Astrocyte (in vitro differentiated cells and primary cell): ENCODE measurements at regions not wholly inside any gene's neighbourhood (a gene's known extent, or its start where the extent isn't known, plus 50 kb on each side); places are given as distances from the start of the nearest gene placed in this dataset.

Source experiments
- DNase-seq: peaks from one replicate; pipeline ENCODE4 v3.0.0-alpha.2; 2010; ENCODE audit warnings: low read depth
- FAIRE-seq: peaks from 2 replicates; lab custom pipeline; 2011; peaks lifted over from hg19 to GRCh38; lab: Jason Lieb, UNC
- H2AFZ ChIP-seq: 2 replicates; pipeline ENCODE4 v1.6.0; 2012; ENCODE audit warnings: low read depth, low read length, inconsistent platforms
- H3K27ac ChIP-seq: 2 replicates; pipeline ENCODE4 v1.5.1; 2011; ENCODE audit warnings: low read depth, low read length, inconsistent platforms
- H3K27me3 ChIP-seq: 2 replicates; pipeline ENCODE4 v1.6.0; 2011; ENCODE audit warnings: low read length, inconsistent platforms; ENCODE audit not compliant: insufficient read depth
- H3K36me3 ChIP-seq: 2 replicates; pipeline ENCODE4 v1.5.1; 2011; ENCODE audit warnings: low read length, inconsistent platforms; ENCODE audit not compliant: insufficient read depth
- H3K4me1 ChIP-seq: 2 replicates; pipeline ENCODE4 v1.5.1; 2011; ENCODE audit warnings: low read length, inconsistent platforms; ENCODE audit not compliant: insufficient read depth
- H3K4me2 ChIP-seq: 2 replicates; pipeline ENCODE4 v1.6.0; 2012; ENCODE audit warnings: low read length, inconsistent platforms
- H3K4me3 ChIP-seq: 2 replicates; pipeline ENCODE4 v1.5.1; 2011; ENCODE audit warnings: low read depth, mild to moderate bottlenecking, low read length, inconsistent platforms; ENCODE audit not compliant: insufficient read depth
- H3K79me2 ChIP-seq: 2 replicates; pipeline ENCODE4 v1.6.0; 2012; ENCODE audit warnings: mild to moderate bottlenecking, low read length, inconsistent platforms; ENCODE audit not compliant: insufficient read depth
- H3K9ac ChIP-seq: 2 replicates; pipeline ENCODE4 v1.6.0; 2012; ENCODE audit warnings: mild to moderate bottlenecking, low read length, inconsistent platforms
- H3K9me3 ChIP-seq: 2 replicates; pipeline ENCODE4 v1.5.1; 2012; ENCODE audit warnings: low read depth, mild to moderate bottlenecking, low read length, inconsistent platforms; ENCODE audit not compliant: insufficient read depth
- H4K20me1 ChIP-seq: 2 replicates; pipeline ENCODE4 v1.6.0; 2012; ENCODE audit warnings: low read length, inconsistent platforms; ENCODE audit not compliant: insufficient read depth
- H3K27ac Mint-ChIP-seq: one replicate; pipeline ENCODE4 v1.8.0; 2021; ENCODE audit warnings: mild to moderate bottlenecking, mixed read lengths; ENCODE audit not compliant: unreplicated experiment
- H3K27me3 Mint-ChIP-seq: one replicate; pipeline ENCODE4 v1.8.0; 2021; ENCODE audit warnings: low read depth, mixed read lengths; ENCODE audit not compliant: unreplicated experiment
- H3K36me3 Mint-ChIP-seq: one replicate; pipeline ENCODE4 v1.8.0; 2021; ENCODE audit warnings: low read depth, mixed read lengths; ENCODE audit not compliant: unreplicated experiment
- H3K4me1 Mint-ChIP-seq: one replicate; pipeline ENCODE4 v1.8.0; 2021; ENCODE audit warnings: low read depth, mixed read lengths; ENCODE audit not compliant: unreplicated experiment
- H3K4me3 Mint-ChIP-seq: one replicate; pipeline ENCODE4 v1.8.0; 2021; ENCODE audit warnings: mild to moderate bottlenecking, moderate library complexity, mixed read lengths; ENCODE audit not compliant: unreplicated experiment
- H3K9me3 Mint-ChIP-seq: one replicate; pipeline ENCODE4 v1.8.0; 2021; ENCODE audit warnings: mild to moderate bottlenecking, mixed read lengths; ENCODE audit not compliant: unreplicated experiment
- CTCF ChIP-seq: IDR thresholded peaks from 2 replicates; pipeline ENCODE4 v1.5.1; 2011; ENCODE audit warnings: low read depth, mild to moderate bottlenecking, inconsistent platforms, low read length, moderate library complexity; ENCODE audit not compliant: insufficient read depth
- EZH2 ChIP-seq: IDR thresholded peaks from 2 replicates; pipeline ENCODE4 v1.6.1; 2012; ENCODE audit warnings: mild to moderate bottlenecking, low read length, inconsistent platforms; ENCODE audit not compliant: insufficient read depth

- H3K9me3 Mint-ChIP-seq, result no peaks in the 10 kb centered on the region
- no peaks in the 10 kb centered on the region for H3K4me1 ChIP-seq
- H3K27ac ChIP-seq, result no peak overlapping the region
- H4K20me1 ChIP-seq, result no peaks in the 10 kb centered on the region
- FAIRE-seq (peak; percentile 20), DNase-seq (no peak)
- H3K4me3 Mint-ChIP-seq, result no peak overlapping the region
- H3K9ac ChIP-seq, result no peak overlapping the region
- TF ChIP-seq CTCF (no peak), EZH2 (no peak)
- H3K79me2 ChIP-seq, result no peaks in the 10 kb centered on the region
- no peaks in the 10 kb centered on the region for H3K36me3 Mint-ChIP-seq
- no peak overlapping the region for H3K4me2 ChIP-seq
- no peaks in the 10 kb centered on the region for H3K9me3 ChIP-seq
- no peaks in the 10 kb centered on the region for H3K27me3 ChIP-seq
- no peak overlapping the region for H2AFZ ChIP-seq
- no peaks in the 10 kb centered on the region for H3K4me1 Mint-ChIP-seq
- H3K27me3 Mint-ChIP-seq, result no peaks in the 10 kb centered on the region
- H3K4me3 ChIP-seq, result no peak overlapping the region
- no peaks in the 10 kb centered on the region for H3K36me3 ChIP-seq
- no peak overlapping the region for H3K27ac Mint-ChIP-seq
These were observed 371.7 kb upstream of the FGF13 start for GRCh38 chrX:139083191-139083590.

- Histone ChIP-seq H3K4me1 (peaks cover 7% of the 10 kb centered on the region), H4K20me1 (no peaks in the 10 kb centered on the region), H3K9me3 (no peaks in the 10 kb centered on the region), H3K4me3 (no peak overlapping the region), H2AFZ (no peak overlapping the region), H3K27ac (no peak overlapping the region), H3K36me3 (no peaks in the 10 kb centered on the region), H3K9ac (no peak overlapping the region), H3K79me2 (no peaks in the 10 kb centered on the region), H3K27me3 (no peaks in the 10 kb centered on the region), H3K4me2 (no peak overlapping the region)
- no peak overlapping the region for H3K27ac Mint-ChIP-seq
- no peaks in the 10 kb centered on the region for H3K27me3 Mint-ChIP-seq
- FAIRE-seq (peak; percentile 91), DNase-seq (no peak)
- H3K4me1 Mint-ChIP-seq, result no peaks in the 10 kb centered on the region
- TF ChIP-seq CTCF (no peak), EZH2 (no peak)
- no peaks in the 10 kb centered on the region for H3K9me3 Mint-ChIP-seq
- no peak overlapping the region for H3K4me3 Mint-ChIP-seq
- H3K36me3 Mint-ChIP-seq, result no peaks in the 10 kb centered on the region
These were observed 370.4 kb upstream of the FGF13 start for GRCh38 chrX:139081965-139082364.

- no peaks in the 10 kb centered on the region for H3K36me3 ChIP-seq
- H3K4me1 ChIP-seq, result peaks cover 7% of the 10 kb centered on the region
- no peak overlapping the region for H3K4me3 ChIP-seq
- no peak overlapping the region for H3K27ac Mint-ChIP-seq
- H3K27me3 ChIP-seq, result no peaks in the 10 kb centered on the region
- H3K9me3 ChIP-seq, result no peaks in the 10 kb centered on the region
- H3K27ac ChIP-seq, result no peak overlapping the region
- TF ChIP-seq EZH2 (no peak), CTCF (no peak)
- H3K36me3 Mint-ChIP-seq, result no peaks in the 10 kb centered on the region
- H4K20me1 ChIP-seq, result no peaks in the 10 kb centered on the region
- no peaks in the 10 kb centered on the region for H3K4me1 Mint-ChIP-seq
- no peak overlapping the region for H2AFZ ChIP-seq
- H3K9ac ChIP-seq, result no peak overlapping the region
- H3K79me2 ChIP-seq, result no peaks in the 10 kb centered on the region
- peak; percentile 76 for FAIRE-seq
- H3K4me3 Mint-ChIP-seq, result no peak overlapping the region
- no peak for DNase-seq
- H3K27me3 Mint-ChIP-seq, result no peaks in the 10 kb centered on the region
- no peak overlapping the region for H3K4me2 ChIP-seq
- H3K9me3 Mint-ChIP-seq, result no peaks in the 10 kb centered on the region
These were observed 368.3 kb upstream of the FGF13 start for GRCh38 chrX:139079789-139080188.
